A673 (cell line): ENCODE measurements at regions not wholly inside any gene's neighbourhood (a gene's known extent, or its start where the extent isn't known, plus 50 kb on each side); places are given as distances from the start of the nearest gene placed in this dataset.

ENCODE experiments used
- BruUV-seq: library from RNA; stranded (reverse); fragments of 400-500 nt; replicated peaks from 2 replicates; lab custom pipeline; 2021; lab: Mats Ljungman, UMichigan
- CTCF ChIA-PET: fragments of 300-600 bp; sonication (Branson Sonifier 250); formaldehyde crosslinking; loops from one replicate; lab custom pipeline; 2022; ENCODE audit warnings: antibody characterized with exemption; lab: Charles Lee
- POLR2A ChIA-PET: fragments of 300-600 bp; sonication (Branson Sonifier 250); formaldehyde crosslinking; loops from one replicate; lab custom pipeline; 2022; ENCODE audit warnings: antibody characterized with exemption; ENCODE audit not compliant: low non-redundant PET; lab: Charles Lee
- DNase-seq: peaks from one replicate; pipeline ENCODE4 v3.0.0-alpha.2; 2015; ENCODE audit warnings: low spot score
- H3K27ac ChIP-seq: fragments of 200-600 bp; sonication (generic); 2 replicates; pipeline ENCODE4 v1.5.1; 2016; ENCODE audit warnings: mixed run types, low read depth, mild to moderate bottlenecking, mixed read lengths, antibody characterized with exemption, low read length; ENCODE audit not compliant: poor library complexity, severe bottlenecking
- H3K27me3 ChIP-seq: fragments of 200-600 bp; sonication (generic); replicated peaks from 2 replicates; pipeline ENCODE4 v1.6.1; 2017; ENCODE audit warnings: mixed run types, low read depth, mild to moderate bottlenecking, mixed read lengths, antibody characterized with exemption, low read length; ENCODE audit not compliant: insufficient read depth, poor library complexity
- H3K36me3 ChIP-seq: fragments of 200-600 bp; sonication (generic); 2 replicates; pipeline ENCODE4 v1.6.1; 2016; ENCODE audit warnings: mixed run types, mild to moderate bottlenecking, mixed read lengths, antibody characterized with exemption, low read length; ENCODE audit not compliant: insufficient read depth, poor library complexity, severe bottlenecking
- H3K4me1 ChIP-seq: fragments of 200-600 bp; sonication (generic); 2 replicates; pipeline ENCODE4 v1.6.1; 2017; ENCODE audit warnings: mixed run types, mild to moderate bottlenecking, mixed read lengths, antibody characterized with exemption, low read length; ENCODE audit not compliant: insufficient read depth, poor library complexity, severe bottlenecking
- H3K4me3 ChIP-seq: fragments of 200-600 bp; sonication (generic); 2 replicates; pipeline ENCODE4 v1.5.1; 2016; ENCODE audit warnings: low read depth, mixed run types, mild to moderate bottlenecking, mixed read lengths, low read length; ENCODE audit not compliant: poor library complexity, severe bottlenecking
- H3K9me3 ChIP-seq: fragments of 200-600 bp; sonication (generic); 2 replicates; pipeline ENCODE4 v1.6.1; 2016; ENCODE audit warnings: mixed run types, low read depth, mild to moderate bottlenecking, mixed read lengths, antibody characterized with exemption, low read length; ENCODE audit not compliant: poor library complexity, severe bottlenecking
- CTCF ChIP-seq: fragments of 300-800, 200-600 bp; sonication (generic); conservative IDR thresholded peaks from 2 replicates; pipeline ENCODE4 v1.5.1; 2017; ENCODE audit warnings: low read depth, mild to moderate bottlenecking, antibody characterized with exemption, low read length, moderate library complexity, mixed read lengths
- EZH2 ChIP-seq: fragments of 200-600 bp; sonication (generic); IDR thresholded peaks from 2 replicates; pipeline ENCODE4 v1.6.1; 2017; ENCODE audit warnings: borderline replicate concordance, low read depth, mild to moderate bottlenecking, mixed read lengths, antibody characterized with exemption, low read length; ENCODE audit not compliant: poor library complexity, severe bottlenecking
- intact Hi-C: fragments of 100-400 bp; cut with micrococcal nuclease; formaldehyde crosslinking; loops from one replicate; pipeline ENCODE4 v1.10.0; 2022; ENCODE audit not compliant: unreplicated experiment

- no peak overlapping the region for H3K4me3 ChIP-seq
- no peaks in the 10 kb centered on the region for H3K27me3 ChIP-seq
- no peak overlapping the region for H3K27ac ChIP-seq
- H3K4me1 ChIP-seq, result peaks cover 38% of the 10 kb centered on the region
- H3K9me3 ChIP-seq, result no peaks in the 10 kb centered on the region
- BruUV-seq, result no TSS peak
- CTCF ChIA-PET, result no interaction called here
- DNase-seq, result no peak
- intact Hi-C loops, result no loop called here
- POLR2A ChIA-PET, result no interaction called here
- no peaks in the 10 kb centered on the region for H3K36me3 ChIP-seq
- no peak for TF ChIP-seq CTCF
- TF ChIP-seq EZH2, result no peak
Observed at GRCh38 chr6:146912730-146913685, 291.2 kb upstream of the STXBP5 start.

- H3K27ac ChIP-seq, result peak overlapping the region; percentile 73
- ChIA-PET POLR2A (no interaction called here), CTCF (no interaction called here)
- no peaks in the 10 kb centered on the region for H3K36me3 ChIP-seq
- DNase-seq, result peak; percentile 87
- no peak overlapping the region for H3K4me3 ChIP-seq
- H3K27me3 ChIP-seq, result no peaks in the 10 kb centered on the region
- BruUV-seq, result TSS peak; percentile 96
- TF ChIP-seq CTCF (no peak; the same call in 1 of the 2 replicates), EZH2 (no peak)
- intact Hi-C loops, result no loop called here
- H3K4me1 ChIP-seq, result peaks cover 38% of the 10 kb centered on the region
- no peaks in the 10 kb centered on the region for H3K9me3 ChIP-seq
Observed at GRCh38 chr6:146913842-146914488, 290.3 kb upstream of the STXBP5 start.

DNA sequence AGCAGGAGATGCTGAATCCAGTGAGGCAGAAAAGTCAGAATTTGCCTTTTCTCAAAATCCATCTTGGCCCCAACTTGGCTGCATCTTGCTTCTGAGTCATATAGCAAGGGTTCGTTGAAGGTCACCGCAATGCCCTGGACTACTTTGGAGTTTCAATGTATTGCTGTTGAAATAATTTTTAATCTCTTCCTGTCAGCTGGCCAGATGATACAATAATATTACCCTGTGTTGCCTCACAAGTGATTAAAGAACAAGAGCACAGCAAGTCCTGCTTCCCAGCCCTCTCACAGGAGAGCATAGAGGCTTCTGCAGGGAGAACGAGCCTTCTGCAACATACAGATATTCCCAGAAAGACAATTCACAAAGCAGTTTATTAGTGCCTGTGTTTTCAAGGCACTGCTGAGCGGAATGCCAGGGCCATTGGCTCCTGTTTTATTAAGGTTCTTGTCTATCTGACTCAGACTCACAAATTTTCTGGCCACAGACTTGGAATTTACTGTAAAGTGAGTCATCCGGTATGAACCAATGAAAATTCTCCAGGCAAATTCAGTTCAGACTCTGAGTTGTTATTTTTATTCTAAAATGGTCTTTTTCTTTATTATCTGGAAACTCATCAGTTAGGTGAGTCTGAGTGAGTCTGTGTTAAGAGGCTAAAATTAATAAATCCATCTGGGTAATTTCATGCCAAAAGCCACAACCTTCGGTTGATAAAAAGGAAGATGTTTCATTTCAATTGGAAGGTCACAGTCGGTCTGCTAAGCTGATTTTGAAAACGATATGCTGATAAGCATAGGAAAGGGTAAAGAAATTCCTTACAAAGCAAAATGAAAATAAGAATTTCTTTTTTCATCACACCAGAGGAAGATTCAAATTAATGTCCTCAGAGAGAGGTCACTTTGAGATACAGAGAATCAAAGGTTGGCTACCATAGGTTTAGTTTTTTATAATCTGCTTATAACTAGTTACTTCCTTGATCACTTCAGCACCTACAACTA, 289.4 kb upstream of the STXBP5 start:
- TSS peak; percentile 91 for BruUV-seq
- no peak overlapping the region for H3K4me3 ChIP-seq
- ChIA-PET CTCF (no interaction called here), POLR2A (no interaction called here)
- H3K27me3 ChIP-seq, result no peaks in the 10 kb centered on the region
- H3K36me3 ChIP-seq, result no peaks in the 10 kb centered on the region
- no peak for TF ChIP-seq EZH2
- TF ChIP-seq CTCF, result no peak
- intact Hi-C loops, result no loop called here
- peak overlapping the region; percentile 73 for H3K27ac ChIP-seq
- H3K4me1 ChIP-seq, result peaks cover 38% of the 10 kb centered on the region
- peak; percentile 75 for DNase-seq
- no peaks in the 10 kb centered on the region for H3K9me3 ChIP-seq
